ENCODE measurements at regions not wholly inside any gene's neighbourhood (a gene's known extent, or its start where the extent isn't known, plus 50 kb on each side); places are given as distances from the start of the nearest gene placed in this dataset.

DNA sequence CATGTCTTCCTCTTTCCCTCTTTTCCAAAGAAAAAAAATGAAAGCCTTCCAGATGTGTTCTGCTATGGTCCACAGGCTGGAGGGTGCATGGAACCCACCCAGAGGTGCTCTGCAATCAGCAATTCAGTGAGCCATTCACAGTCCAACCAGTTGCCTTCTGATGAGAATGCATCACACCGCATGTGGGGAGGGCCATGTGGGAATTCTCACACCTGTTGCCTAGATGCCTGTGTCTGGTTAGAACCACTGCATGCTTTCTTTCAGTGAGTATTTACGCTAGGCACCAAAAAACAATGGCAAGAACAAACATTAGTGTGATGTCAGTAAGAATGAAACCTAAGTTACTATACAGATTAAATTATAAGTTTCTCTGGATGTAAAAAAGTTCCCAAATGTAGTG, 311.6 kb upstream of the CDYL start:
- TF ChIP-seq, protein P1, sequence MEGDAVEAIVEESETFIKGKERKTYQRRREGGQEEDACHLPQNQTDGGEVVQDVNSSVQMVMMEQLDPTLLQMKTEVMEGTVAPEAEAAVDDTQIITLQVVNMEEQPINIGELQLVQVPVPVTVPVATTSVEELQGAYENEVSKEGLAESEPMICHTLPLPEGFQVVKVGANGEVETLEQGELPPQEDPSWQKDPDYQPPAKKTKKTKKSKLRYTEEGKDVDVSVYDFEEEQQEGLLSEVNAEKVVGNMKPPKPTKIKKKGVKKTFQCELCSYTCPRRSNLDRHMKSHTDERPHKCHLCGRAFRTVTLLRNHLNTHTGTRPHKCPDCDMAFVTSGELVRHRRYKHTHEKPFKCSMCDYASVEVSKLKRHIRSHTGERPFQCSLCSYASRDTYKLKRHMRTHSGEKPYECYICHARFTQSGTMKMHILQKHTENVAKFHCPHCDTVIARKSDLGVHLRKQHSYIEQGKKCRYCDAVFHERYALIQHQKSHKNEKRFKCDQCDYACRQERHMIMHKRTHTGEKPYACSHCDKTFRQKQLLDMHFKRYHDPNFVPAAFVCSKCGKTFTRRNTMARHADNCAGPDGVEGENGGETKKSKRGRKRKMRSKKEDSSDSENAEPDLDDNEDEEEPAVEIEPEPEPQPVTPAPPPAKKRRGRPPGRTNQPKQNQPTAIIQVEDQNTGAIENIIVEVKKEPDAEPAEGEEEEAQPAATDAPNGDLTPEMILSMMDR (IDR thresholded peaks at IDR 0.05) = no peak
- no peak for TF ChIP-seq POLR2AphosphoS5 (IDR thresholded peaks at IDR 0.05; ENCODE audit: low read depth, low read length)
- TF ChIP-seq, protein P2, sequence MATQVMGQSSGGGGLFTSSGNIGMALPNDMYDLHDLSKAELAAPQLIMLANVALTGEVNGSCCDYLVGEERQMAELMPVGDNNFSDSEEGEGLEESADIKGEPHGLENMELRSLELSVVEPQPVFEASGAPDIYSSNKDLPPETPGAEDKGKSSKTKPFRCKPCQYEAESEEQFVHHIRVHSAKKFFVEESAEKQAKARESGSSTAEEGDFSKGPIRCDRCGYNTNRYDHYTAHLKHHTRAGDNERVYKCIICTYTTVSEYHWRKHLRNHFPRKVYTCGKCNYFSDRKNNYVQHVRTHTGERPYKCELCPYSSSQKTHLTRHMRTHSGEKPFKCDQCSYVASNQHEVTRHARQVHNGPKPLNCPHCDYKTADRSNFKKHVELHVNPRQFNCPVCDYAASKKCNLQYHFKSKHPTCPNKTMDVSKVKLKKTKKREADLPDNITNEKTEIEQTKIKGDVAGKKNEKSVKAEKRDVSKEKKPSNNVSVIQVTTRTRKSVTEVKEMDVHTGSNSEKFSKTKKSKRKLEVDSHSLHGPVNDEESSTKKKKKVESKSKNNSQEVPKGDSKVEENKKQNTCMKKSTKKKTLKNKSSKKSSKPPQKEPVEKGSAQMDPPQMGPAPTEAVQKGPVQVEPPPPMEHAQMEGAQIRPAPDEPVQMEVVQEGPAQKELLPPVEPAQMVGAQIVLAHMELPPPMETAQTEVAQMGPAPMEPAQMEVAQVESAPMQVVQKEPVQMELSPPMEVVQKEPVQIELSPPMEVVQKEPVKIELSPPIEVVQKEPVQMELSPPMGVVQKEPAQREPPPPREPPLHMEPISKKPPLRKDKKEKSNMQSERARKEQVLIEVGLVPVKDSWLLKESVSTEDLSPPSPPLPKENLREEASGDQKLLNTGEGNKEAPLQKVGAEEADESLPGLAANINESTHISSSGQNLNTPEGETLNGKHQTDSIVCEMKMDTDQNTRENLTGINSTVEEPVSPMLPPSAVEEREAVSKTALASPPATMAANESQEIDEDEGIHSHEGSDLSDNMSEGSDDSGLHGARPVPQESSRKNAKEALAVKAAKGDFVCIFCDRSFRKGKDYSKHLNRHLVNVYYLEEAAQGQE (IDR thresholded peaks at IDR 0.05; ENCODE audit: insufficient read depth in 1 of 2, low read depth in 2 of 2, low read length in 1 of 2) = no peak

All from Panc1 (cell line).